ENCODE measurements at regions not wholly inside any gene's neighbourhood (a gene's known extent, or its start where the extent isn't known, plus 50 kb on each side); places are given as distances from the start of the nearest gene placed in this dataset.
A peak's percentile ranks its signal among the peaks of the same experiment; 100 is the strongest.
"Not testable (repeated sequence)": the region's sequence is repeated elsewhere in the genome, so short reads cannot be mapped to it uniquely, and the experiment has no call there.

DNA sequence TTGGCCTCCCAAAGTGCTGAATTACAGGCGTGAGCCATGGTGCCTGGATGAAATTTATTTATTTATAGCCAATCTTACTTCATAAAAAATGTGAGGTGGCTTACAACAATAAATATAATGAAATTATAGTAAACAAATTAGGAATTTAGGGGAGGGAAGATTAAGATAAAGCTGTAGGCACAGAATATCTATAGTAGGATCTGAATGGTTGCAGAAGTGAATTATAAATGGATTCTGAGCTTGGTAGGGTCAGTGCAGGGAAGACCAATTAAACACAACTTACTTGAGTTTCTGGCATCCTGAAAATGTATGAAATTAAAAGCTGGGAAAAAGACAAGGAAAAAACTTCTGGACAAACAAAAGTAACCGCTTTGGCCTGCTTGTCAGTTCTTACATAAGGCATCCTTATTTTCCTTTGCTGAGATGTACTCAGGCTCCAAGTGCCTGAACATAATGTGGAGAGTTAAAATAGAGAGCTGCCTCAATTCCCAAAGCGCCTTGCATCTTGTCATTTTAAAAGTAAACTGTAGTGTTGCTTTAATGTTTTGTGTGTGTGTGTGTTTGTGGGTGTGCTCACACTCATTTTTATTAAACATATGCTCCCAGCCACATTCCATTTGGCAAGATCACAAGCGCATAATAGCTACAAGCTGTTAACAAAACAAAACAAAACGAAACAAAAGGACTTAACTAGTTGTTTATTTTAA lies 247.3 kb downstream of the S1PR1 start:
- DNase-seq (ENCODE audit: low read depth): no peak

DNA sequence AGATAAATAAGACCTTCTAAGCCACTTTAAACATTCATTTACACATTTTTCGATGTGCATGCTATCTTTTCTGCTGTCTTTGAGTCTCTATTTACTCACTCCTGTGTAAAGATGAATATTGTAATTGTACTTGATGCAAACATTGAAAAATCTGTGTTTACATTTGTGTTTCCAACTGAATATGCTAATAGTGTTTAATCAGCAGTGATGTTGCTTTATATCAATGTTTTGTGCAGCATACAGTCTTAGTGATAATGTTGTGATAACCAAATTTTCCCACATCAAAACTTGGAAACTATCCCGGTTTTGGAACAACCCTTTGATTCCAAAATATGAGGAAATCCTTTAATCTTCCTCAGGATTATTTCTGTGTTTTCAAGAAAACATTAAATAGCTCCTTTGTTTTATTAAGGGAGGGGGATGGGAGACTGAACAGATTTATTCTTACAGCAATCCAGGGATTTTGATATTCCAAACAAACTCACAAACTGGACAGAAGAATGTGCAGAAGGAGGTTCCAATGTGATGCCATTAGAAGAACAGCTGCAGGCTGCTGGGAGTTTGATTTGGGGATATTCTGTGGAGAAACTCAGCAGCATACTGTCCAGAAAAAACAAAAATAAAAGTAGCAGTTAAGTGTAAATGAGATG lies 248.0 kb downstream of the S1PR1 start:
- DNase-seq (ENCODE audit: low read depth): no peak

DNA sequence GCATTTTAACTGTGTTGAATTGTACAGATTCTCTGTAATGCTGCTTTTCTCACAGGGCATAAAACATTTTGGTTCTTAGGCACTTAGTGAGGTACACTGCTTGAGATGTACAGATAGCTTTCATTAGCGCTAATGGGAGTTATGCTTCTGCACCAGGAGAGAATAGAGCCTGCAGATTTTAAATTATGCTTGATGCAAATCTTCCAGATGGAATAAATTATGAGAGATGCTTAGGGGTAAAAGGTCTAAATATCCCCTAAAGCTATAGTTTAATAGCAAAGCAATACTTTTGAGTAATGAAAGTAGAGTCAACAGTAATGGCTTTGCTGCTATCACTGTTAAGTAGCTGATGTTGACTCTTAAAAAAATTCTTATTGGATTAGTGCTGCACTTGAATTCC lies 248.9 kb downstream of the S1PR1 start:
- no peak for DNase-seq (ENCODE audit: low read depth)

DNA sequence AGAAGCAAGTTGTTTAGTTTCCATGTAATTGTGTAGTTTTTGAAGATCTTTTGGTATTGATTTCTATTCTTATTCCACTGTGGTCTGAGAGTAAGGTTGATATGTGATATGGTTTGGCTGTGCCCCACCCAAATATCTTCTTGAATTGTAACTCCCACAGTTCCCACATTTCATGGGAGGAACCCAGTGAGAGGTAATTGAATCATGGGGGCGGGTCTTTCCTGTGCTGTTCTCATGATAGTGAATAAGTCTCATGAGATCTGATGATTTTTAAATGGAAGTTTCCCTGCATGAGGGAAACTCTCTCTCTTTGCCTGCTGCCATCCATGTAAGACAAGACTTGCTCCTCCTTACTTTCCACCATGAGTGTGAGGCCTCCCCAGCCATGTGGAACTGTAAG lies 255.3 kb downstream of the S1PR1 start:
- DNase-seq (ENCODE audit: low read depth): not testable (repeated sequence)

DNA sequence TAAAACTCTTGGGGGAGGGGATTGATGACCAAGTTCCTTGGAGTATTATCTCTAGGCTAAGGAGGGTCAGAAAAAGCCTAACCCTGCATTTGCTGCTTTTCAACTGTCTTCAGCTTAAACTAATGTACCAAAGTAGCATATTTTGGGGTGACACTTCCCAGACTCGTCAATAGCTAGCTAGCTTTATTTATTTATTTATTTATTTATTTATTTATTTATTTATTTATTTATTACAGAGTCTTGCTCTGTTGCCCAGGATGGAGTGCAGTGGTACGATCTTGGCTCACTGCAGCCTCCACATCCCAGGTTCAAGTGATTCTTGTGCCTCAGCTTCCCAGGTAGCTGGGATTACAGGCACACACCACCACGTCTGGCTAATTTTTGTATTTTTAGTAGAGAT lies 257.1 kb downstream of the S1PR1 start:
- DNase-seq (ENCODE audit: low read depth): not testable (repeated sequence)

DNA sequence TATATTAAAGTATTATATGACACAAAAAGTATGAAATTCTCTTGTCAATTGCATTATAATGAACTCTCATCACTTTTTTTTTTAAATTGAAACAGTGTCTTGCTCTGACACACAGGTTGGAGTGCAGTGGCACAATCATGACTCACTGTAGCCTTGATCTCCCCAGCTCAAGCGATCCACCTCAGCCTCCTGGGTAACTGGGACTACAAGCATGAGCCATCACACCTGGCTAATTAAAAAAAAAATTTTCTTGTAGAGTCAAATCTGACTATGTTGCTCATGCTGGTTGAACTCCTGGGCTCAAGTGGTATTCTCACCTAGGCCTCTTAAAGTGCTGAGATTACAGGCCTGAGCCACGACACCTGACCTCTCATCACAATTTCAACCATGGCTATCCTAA lies 259.3 kb downstream of the S1PR1 start:
- no peak for DNase-seq (ENCODE audit: low read depth)

DNA sequence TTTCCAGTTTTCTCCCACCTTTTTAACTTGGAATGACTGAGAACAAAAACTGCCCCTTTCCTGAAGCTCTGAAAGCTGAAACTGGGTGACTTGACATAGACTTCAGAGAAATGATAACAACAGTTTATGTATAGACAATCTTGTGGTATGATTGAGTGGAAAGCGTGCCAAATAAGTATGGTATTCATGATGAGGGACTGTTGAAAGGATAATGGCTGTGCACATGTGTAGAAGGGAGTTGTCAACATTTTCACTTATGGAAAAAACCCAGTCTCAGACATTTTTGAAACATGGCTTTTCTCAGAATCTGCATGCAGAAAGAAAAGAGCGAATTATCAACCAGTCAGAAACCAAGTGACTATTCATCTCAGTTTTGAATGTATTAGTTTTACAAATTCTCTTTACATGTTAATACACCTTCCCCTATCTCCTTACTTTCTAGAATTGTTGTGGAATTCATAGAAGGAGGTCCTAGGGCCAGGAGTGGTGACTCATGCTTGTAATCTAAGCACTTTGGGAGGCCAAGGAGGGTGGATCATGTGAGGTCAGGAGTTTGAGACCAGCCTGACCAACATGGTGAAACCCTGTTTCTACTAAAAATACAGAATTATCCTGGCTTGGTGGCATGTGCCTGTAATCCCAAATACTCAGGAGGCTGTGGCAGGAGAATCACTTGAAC lies 261.2 kb downstream of the S1PR1 start:
- DNase-seq (ENCODE audit: low read depth): peak; percentile 6

DNA sequence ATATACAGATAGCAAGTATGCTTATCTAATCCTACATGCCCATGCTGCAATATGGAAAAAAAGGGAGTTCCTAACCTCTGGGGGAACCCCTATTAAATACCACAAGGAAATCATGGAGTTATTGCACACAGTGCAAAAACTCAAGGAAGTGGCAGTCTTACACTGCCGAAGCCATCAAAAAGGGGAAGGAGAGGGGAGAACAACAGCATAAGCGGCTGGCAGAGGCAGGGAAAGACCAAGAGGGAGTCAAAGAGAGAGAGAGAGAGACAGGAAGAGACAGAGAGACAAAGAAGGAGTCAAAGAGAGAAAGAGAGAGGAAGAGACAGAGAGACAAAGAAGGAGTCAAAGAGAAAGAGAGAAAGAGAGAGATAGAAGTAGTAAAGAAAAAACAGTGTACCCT lies 267.3 kb downstream of the S1PR1 start:
- not testable (repeated sequence) for DNase-seq (ENCODE audit: low read depth)

DNA sequence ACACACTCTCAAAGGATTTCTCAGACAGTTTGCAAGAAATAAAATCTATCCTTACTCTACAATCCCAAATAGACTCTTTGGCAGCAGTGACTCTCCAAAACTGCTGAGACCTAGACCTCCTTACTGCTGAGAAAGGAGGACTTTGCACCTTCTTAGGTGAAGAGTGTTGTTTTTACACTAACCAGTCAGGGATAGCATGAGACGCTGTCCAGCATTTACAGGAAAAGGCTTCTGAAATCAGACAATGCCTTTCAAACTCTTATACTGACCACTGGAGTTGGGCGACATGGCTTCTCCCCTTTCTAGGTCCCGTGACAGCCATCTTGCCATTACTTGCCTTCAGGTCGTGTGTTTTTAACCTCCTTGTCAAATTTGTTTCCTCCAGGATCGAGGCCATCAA lies 268.4 kb downstream of the S1PR1 start:
- not testable (repeated sequence) for DNase-seq (ENCODE audit: low read depth)

DNA sequence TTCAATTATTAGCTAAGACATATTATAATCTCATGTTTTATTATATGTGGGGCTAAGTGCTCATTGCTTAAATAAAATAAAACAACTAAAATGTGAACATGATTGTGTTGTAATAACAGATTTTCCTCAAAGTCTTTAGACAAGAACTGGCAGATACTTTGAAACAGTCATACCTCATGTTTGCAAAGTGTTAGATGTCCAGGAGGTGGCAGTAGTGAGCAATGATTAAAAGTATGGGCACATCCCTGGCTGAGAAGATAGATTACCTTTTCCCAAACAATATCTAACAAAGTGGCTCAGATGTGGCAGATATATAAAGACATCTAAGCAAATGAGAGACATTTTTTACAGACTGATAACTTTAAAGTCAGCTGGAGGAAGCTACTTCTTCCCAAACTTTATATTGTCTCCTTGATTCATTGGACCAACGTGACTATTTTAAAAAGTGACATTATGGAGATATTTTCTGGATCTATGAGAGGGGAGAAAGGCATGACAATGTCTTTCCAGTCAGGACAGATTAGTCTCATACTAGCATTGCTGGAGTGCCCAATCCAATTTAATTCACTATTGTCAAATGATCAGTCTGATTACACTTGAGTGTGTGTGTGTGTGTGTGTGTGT lies 269.8 kb downstream of the S1PR1 start:
- peak; percentile 43 for DNase-seq (ENCODE audit: low read depth)

DNA sequence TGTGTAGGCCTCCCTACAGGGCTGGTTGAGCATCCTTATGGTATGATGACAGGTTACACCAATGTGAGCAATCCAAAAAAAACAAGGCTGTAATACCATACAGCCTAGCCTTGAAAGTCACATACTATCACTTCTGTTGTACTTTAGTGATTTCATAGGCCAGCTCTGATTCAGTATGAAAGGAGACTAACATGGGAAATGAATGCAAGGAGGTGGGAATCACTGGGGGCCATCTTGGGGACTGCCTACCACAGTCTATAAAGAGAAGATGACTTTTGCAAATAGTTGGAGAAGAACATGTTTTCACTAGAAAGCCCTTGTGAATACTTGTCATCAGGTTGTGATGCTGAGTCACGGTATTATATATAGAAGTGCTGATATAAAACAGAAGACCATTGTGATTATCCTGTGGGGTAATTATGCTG lies 270.7 kb downstream of the S1PR1 start:
- DNase-seq (ENCODE audit: low read depth): no peak

DNA sequence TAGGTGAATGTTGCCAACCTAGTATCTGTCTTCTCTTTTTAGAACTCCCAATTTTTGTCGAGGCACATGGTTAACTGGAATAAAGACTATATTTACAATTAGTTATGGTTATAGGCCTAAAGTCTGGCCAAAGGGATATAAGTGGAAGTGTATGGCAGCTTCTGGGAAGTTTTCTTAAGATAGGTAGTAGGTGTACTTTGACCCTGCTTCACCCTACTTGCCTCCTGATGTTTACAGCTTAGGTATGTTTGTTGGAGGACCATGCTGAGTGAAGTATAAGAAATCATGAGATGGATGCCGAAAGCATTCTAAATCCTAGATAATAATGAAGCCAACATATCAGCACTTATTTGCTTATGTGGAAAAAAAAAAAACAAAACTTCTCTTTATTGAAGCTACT lies 272.1 kb downstream of the S1PR1 start:
- DNase-seq (ENCODE audit: low read depth): no peak

DNA sequence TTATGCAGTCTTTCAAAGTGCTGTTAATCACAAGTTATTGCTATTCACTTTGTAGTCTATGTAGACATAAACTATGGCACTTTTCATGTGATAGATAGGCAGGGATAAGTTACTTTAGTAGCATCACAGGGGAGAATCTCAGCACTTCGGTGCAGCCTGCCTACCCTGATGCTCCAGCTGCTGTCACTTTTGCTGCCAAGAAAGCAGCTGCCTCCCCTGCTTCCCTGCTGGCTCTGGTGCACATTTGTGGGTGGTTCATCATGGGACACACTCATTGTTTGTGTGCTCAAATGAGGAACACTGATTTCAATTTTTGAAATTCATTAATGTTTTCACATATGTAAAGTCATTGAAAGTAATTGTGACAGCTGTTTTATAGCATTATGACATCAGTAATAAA lies 272.6 kb downstream of the S1PR1 start:
- no peak for DNase-seq (ENCODE audit: low read depth)

DNA sequence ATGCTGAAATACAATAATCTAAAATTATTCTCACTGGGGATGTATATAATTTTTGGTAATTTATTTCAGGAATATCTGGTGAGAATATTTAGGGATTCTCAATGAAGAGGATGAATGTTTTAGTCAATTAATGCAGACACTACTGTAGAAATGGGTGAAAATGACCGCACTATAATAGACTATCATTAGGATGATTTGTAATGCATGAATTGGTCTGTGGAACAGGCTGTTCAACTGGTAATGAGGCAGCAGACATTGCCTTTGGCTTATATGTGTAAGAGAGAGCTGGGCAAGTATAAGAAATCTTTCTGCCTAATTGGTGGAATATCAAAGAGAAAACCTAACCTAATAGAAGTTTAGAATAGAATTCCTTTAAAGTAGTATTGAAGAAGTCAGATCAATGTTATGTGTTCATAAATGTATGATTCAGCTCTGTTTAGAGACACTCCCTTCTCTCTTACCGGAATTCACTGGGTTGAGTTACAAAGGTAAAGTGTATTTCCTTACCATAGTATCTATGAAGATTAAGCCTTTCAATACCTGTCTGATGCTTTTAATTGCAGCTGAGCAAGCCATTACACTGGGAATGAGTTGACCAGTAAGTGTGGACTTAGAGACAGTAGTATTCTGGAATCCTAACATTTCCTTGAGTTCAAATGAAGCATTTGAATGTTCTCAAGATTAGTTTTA lies 274.5 kb downstream of the S1PR1 start:
- no peak for DNase-seq (ENCODE audit: low read depth)

DNA sequence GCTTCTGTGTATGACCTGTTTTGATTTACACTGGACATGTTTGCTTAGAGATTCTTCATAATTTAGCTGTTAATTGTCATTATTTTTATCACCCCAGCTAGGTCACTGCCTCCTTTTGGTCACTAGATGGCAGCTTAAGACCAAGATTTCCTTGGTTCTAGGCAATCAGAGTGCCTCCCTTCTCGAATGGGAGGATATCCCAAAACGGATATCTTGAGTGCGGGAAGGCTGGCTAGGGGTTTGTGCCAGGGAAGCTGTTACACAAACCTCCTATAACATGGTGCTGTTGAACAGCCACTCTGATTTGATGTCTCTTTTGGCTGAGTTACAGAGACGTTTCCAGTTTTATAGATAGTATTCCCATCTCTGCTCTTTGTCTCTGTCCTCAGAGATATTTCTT lies 283.5 kb downstream of the S1PR1 start:
- peak; percentile 33 for DNase-seq (ENCODE audit: low read depth)

DNA sequence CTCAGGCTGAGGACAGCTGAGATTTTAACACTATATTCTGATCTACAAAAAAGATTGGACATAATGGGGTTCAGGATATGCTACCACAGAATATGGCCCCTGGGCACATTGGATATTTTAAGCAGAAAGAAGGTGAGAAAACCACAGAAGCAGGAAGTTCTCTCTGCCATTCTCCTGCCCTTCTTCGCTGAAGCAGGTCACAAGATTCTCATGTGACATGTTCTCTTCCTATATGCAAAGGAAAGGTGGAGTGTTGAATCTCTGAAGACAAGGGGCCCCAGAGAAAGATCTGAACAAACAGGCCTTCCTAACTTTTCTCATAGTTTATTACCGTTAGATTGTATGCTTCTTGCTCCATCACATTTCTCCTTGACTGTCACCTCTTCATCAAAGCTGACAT lies 285.7 kb downstream of the S1PR1 start:
- no peak for DNase-seq (ENCODE audit: low read depth)

DNA sequence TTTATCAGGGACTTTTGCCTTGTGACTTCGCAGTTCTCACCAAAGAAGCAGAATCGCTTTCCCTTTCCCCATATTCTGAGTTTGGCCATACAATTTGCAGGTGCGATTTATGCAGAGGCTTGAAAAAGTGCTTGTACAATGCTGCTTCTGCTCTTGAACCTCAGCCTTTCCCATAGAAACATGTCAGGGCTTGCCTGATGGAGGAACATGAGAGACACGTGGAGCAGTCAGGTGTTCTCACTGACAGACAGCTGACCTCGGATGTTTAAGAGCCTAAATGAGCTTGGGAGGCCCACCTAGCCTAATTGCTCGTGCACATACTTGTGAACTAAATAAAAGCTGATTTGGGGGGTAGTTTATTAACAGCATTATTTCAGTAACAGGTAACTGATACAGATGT lies 290.0 kb downstream of the S1PR1 start:
- no peak for DNase-seq (ENCODE audit: low read depth)

DNA sequence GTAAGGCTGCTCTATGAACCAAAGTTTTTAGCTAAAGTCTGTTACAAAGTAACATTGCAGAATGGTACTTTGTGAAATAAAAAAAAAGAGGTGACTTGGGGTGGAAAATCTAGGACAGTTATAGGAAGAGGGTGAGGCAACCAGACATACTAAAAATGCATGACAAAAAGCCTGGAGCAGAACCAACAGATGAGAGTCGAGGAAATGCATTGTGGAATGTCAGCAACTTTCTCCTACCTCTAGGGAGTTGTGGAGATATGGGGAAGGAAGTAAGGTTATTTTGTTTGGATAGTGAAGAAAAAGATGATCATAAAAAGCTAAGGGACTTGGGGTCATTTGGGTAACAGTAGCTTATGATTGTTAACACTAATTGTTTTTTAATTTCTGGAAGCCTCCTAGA lies 295.6 kb downstream of the S1PR1 start:
- DNase-seq (ENCODE audit: low read depth): no peak

DNA sequence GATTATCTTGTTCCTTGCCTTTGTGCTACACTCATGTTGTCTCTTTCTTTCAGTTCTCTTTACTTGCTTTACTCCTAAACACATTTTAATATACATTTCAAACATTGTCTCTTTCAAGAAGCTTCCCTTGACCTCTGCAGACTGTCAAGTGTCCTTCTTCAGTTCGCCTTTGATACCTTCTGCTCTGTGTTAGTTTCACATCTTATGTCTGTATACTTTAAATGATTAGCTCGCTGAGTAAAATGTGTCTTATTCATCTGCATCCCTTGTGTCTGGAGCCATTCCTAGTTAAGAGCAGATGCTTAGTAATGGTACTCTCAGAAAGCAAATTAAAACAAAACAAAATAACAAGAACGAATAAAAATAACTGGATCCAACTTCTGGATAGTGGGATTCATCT lies 303.3 kb downstream of the S1PR1 start:
- no peak for DNase-seq (ENCODE audit: low read depth)

DNA sequence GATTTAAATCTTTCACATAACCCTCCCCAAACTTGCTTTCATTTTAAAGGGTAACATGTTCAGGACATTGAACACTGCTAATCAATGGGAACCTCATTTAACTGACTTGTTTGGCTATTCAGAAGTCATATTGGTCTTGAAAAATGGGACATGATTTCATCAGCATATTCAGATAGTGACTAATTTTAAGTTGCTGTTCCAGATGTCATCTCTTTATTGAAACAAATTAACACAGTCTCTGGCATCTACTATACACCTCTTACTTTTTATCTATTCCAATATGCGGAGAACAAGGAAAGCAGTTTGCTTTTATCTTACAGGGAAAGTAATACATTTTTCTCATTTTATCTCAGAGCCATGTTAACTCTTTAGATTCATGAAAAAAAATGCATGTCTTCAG lies 310.1 kb downstream of the S1PR1 start:
- DNase-seq (ENCODE audit: low read depth): no peak

DNA sequence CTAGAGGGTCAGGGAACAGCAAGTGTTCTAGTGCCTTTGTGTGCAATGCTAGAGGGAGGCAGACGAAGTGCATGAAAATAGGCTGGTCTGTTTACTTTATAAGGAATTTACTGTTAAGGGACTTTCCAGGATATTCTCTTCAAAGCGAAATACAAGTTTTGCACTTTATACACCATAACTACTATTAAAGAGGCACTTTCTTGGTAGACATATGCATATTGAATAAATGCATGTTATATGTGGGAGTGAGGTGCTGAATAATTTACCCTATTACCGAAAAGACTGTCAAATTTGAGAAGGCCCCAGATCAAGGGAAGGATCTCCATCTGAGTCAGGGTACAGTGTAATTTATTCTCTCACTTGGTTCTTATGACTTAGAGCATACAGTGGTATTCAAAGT lies 310.5 kb downstream of the S1PR1 start:
- DNase-seq (ENCODE audit: low read depth): no peak

DNA sequence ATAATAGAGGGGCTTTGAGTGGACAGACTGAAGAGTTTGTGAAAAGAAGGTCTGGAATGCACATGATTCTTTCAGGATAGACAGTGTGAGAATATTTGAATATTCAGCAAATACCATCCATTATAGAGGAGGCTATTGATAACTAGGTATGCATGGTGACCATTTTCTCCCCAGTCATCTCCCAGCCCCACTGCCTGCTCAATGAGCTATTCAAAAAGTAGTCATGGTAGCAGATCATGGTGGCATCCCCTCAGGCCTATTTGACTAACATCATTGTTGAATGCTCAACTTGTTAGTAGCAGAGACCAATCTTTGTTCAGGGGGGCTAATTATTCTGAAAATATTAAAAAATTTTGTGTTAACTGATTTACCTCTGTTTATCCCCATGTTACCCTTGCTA lies 311.6 kb downstream of the S1PR1 start:
- no peak for DNase-seq (ENCODE audit: low read depth)

Data from M059J (cell line).